Coronary artery (tissue), 2 donors: ENCODE measurements at regions not wholly inside any gene's neighbourhood (a gene's known extent, or its start where the extent isn't known, plus 50 kb on each side); places are given as distances from the start of the nearest gene placed in this dataset.
A peak's percentile ranks its signal among the peaks of the same experiment; 100 is the strongest.

Source experiments
- DNase-seq: peaks from one replicate; pipeline ENCODE4 v3.0.0-alpha.2; 2017; ENCODE audit warnings: low spot score
- H3K27ac ChIP-seq, 2 donors: fragments of 200-600 bp; sonication (generic); one replicate each; pipeline ENCODE4 v1.5.1; 2016 to 2019
- H3K4me3 ChIP-seq: fragments of 200-600 bp; sonication (generic); 2 replicates; pipeline ENCODE4 v1.5.1; 2016; ENCODE audit warnings: mild to moderate bottlenecking, moderate library complexity
- CTCF ChIP-seq: fragments of 200-600 bp; sonication (generic); IDR thresholded peaks from one replicate; pipeline ENCODE4 v1.5.1; 2019; ENCODE audit warnings: antibody characterized with exemption

GRCh38 chr13:40178130-40178529 lies 488.3 kb downstream of the FOXO1 start:
- Histone ChIP-seq H3K27ac (no peak overlapping the region), H3K4me3 (no peak overlapping the region)
- no peak for TF ChIP-seq CTCF
- DNase-seq, result no peak

- H3K4me3 ChIP-seq, result no peak overlapping the region
- no peak for TF ChIP-seq CTCF
- no peak for DNase-seq
- H3K27ac ChIP-seq, result no peak overlapping the region
These were observed 486.8 kb downstream of the FOXO1 start for GRCh38 chr13:40179445-40180281.

- TF ChIP-seq CTCF, result no peak
- H3K27ac ChIP-seq, result no peak overlapping the region
- H3K4me3 ChIP-seq, result no peak overlapping the region
- no peak for DNase-seq
These were observed 485.7 kb downstream of the FOXO1 start for GRCh38 chr13:40180776-40181175.

GRCh38 chr13:40181203-40181845 lies 485.1 kb downstream of the FOXO1 start:
- no peak for TF ChIP-seq CTCF
- DNase-seq, result no peak
- no peak overlapping the region for H3K4me3 ChIP-seq
- no peak overlapping the region for H3K27ac ChIP-seq

GRCh38 chr13:40182591-40182990 lies 483.9 kb downstream of the FOXO1 start:
- DNase-seq, result no peak
- H3K4me3 ChIP-seq, result no peak overlapping the region
- no peak overlapping the region for H3K27ac ChIP-seq
- no peak for TF ChIP-seq CTCF

GRCh38 chr13:40185414-40185813 lies 481.0 kb downstream of the FOXO1 start:
- no peak overlapping the region for H3K4me3 ChIP-seq
- no peak for TF ChIP-seq CTCF
- H3K27ac ChIP-seq, result peak overlapping the region in 1 of 2 donors; percentile 42
- no peak for DNase-seq

- DNase-seq, result no peak
- TF ChIP-seq CTCF, result no peak
- H3K4me3 ChIP-seq, result no peak overlapping the region
These were observed 480.4 kb downstream of the FOXO1 start for GRCh38 chr13:40186041-40186440.

More at GRCh38 chr13:40186041-40186440, 480.4 kb downstream of the FOXO1 start:
- no peak overlapping the region for H3K27ac ChIP-seq
